K562 (cell line): ENCODE measurements at regions not wholly inside any gene's neighbourhood (a gene's known extent, or its start where the extent isn't known, plus 50 kb on each side); places are given as distances from the start of the nearest gene placed in this dataset.

Source experiments
- ATAC-seq: fragments of 200-7000 bp; cut with Tn5 transposase; 3 replicates; pipeline ENCODE4 v1.9.1; 2020; ENCODE audit warnings: moderate library complexity
- BruUV-seq: library from RNA; stranded (reverse); fragments of 400-500 nt; replicated peaks from 2 replicates; lab custom pipeline; 2021; lab: Mats Ljungman, UMichigan
- CTCF ChIA-PET: fragments of 300-600 bp; formaldehyde crosslinking; extraction: SDS; loops from one replicate; lab custom pipeline; 2021; ENCODE audit warnings: low intra/inter-chr PET ratio; lab: Yijun Ruan, JAX
- POLR2A ChIA-PET: fragments of 300-600, 350-650 bp; sonication (Branson Sonifier 250); formaldehyde crosslinking; extraction: SDS; loops from one replicate; lab custom pipeline; 2021; ENCODE audit warnings: antibody characterized with exemption, inconsistent platforms; lab: Yijun Ruan, JAX
- DNase-seq, 4 experiments: peaks; one replicate each; pipeline versions ENCODE4 v3.0.0 to v3.0.0-alpha.2; 2011 to 2018; ENCODE audit warnings: low spot score in 3 of 4, mixed read lengths in 3 of 4; ENCODE audit errors: extremely low read depth in 1 of 4
- FAIRE-seq: peaks from 2 replicates; lab custom pipeline; 2011; peaks lifted over from hg19 to GRCh38; lab: Jason Lieb, UNC
- H2AFZ ChIP-seq: 2 replicates; pipeline ENCODE4 v1.6.0; 2011; ENCODE audit warnings: low read depth, low read length, control low read depth, inconsistent platforms
- H3K27ac ChIP-seq: fragments of 200-600 bp; 3 replicates; pipeline ENCODE4 v1.8.0; 2011; ENCODE audit warnings: low read depth, mild to moderate bottlenecking, control low read depth, inconsistent platforms, low read length, moderate library complexity, mixed read lengths; ENCODE audit errors: extremely low read depth
- H3K27me3 ChIP-seq, 2 experiments: fragments of 300-600 bp in 1 of 2; 2 replicates in 1 of 2; 3 replicates in 1 of 2; pipeline versions ENCODE4 v1.6.0 to v1.8.0; 2011; ENCODE audit warnings: inconsistent platforms in 2 of 2, low read length in 2 of 2, mild to moderate bottlenecking in 1 of 2, mixed read lengths in 1 of 2, moderate library complexity in 1 of 2; ENCODE audit not compliant: control insufficient read depth in 2 of 2, insufficient read depth in 2 of 2
- H3K36me3 ChIP-seq: fragments of 300-600 bp; 3 replicates; pipeline ENCODE4 v1.8.0; 2011; ENCODE audit warnings: mild to moderate bottlenecking, low read length, inconsistent platforms; ENCODE audit not compliant: control insufficient read depth, insufficient read depth
- H3K4me1 ChIP-seq, 2 experiments: fragments of 200-600 bp in 1 of 2; replicated peaks in 1 of 2; 2 replicates in 1 of 2; 3 replicates in 1 of 2; pipeline versions ENCODE4 v1.5.1 to v1.8.0; 2011; ENCODE audit warnings: inconsistent platforms in 2 of 2, low read length in 2 of 2, mild to moderate bottlenecking in 1 of 2, mixed read lengths in 1 of 2, moderate library complexity in 1 of 2; ENCODE audit not compliant: control insufficient read depth in 2 of 2, insufficient read depth in 2 of 2
- H3K4me2 ChIP-seq: 2 replicates; pipeline ENCODE4 v1.6.1; 2011; ENCODE audit warnings: low read length, control low read depth, inconsistent platforms, mixed read lengths; ENCODE audit not compliant: insufficient read depth
- H3K4me3 ChIP-seq: fragments of 200-600 bp; sonication (generic), shearing (Covaris generic); 2 replicates; pipeline ENCODE4 v1.5.1; 2016; ENCODE audit warnings: control low read depth, inconsistent platforms
- H3K79me2 ChIP-seq: fragments of 200-600 bp; 3 replicates; pipeline ENCODE4 v1.8.0; 2011; ENCODE audit warnings: low read length, inconsistent platforms; ENCODE audit not compliant: control insufficient read depth, insufficient read depth
- H3K9ac ChIP-seq, 2 experiments: 2 replicates each; pipeline versions ENCODE4 v1.6.0 to v1.6.1; 2011; ENCODE audit warnings: low read depth in 2 of 2, low read length in 2 of 2, control low read depth in 1 of 2, inconsistent platforms in 1 of 2, mild to moderate bottlenecking in 1 of 2, mixed read lengths in 1 of 2; ENCODE audit not compliant: insufficient read depth in 1 of 2
- H3K9me1 ChIP-seq: one replicate; pipeline ENCODE4 v1.6.0; 2011; ENCODE audit warnings: inconsistent platforms, mild to moderate bottlenecking, low read length, moderate library complexity; ENCODE audit not compliant: control insufficient read depth, insufficient read depth
- H3K9me3 ChIP-seq: replicated peaks from 2 replicates; pipeline ENCODE4 v1.5.1; 2011; ENCODE audit warnings: low read depth, low read length, inconsistent platforms; ENCODE audit not compliant: control insufficient read depth, insufficient read depth
- H4K20me1 ChIP-seq: replicated peaks from 2 replicates; pipeline ENCODE4 v1.6.1; 2011; ENCODE audit warnings: low read length, inconsistent platforms, mixed read lengths; ENCODE audit not compliant: control insufficient read depth, insufficient read depth
- ATF4 ChIP-seq: fragments of 450-650 bp; formaldehyde crosslinking; IDR thresholded peaks from 2 replicates; pipeline ENCODE4 v1.4.0; 2022; ENCODE audit warnings: mild to moderate bottlenecking, moderate library complexity
- C11orf30 ChIP-seq: fragments of 450-650 bp; IDR thresholded peaks from 2 replicates; pipeline ENCODE4 v1.6.1; 2016; ENCODE audit warnings: low read depth, mild to moderate bottlenecking
- EHMT2 ChIP-seq: fragments of 450-650 bp; IDR thresholded peaks from 2 replicates; pipeline ENCODE4 v1.6.1; 2018; ENCODE audit warnings: antibody characterized with exemption
- HBP1 ChIP-seq: fragments of 450-650 bp; formaldehyde crosslinking; IDR thresholded peaks from 2 replicates; pipeline ENCODE4 v1.4.0; 2022; ENCODE audit warnings: missing genetic modification characterization
- HIVEP1 ChIP-seq: fragments of 250-450 bp; sonication (Bioruptor Pico); IDR thresholded peaks from 2 replicates; pipeline ENCODE4 v1.4.0; 2020; ENCODE audit warnings: mild to moderate bottlenecking
- HMG20A ChIP-seq: fragments of 450-650 bp; formaldehyde crosslinking; conservative IDR thresholded peaks from 2 replicates; pipeline ENCODE4 v1.4.0; 2020; ENCODE audit warnings: mild to moderate bottlenecking, mixed read lengths
- ILK ChIP-seq: fragments of 450-650 bp; IDR thresholded peaks from 2 replicates; pipeline ENCODE4 v1.6.1; 2016; ENCODE audit warnings: missing genetic modification characterization, low read depth, mild to moderate bottlenecking, missing compliant biosample characterization, moderate library complexity, borderline replicate concordance
- MAFF ChIP-seq: IDR thresholded peaks from 2 replicates; pipeline ENCODE4 v1.6.1; 2012; ENCODE audit warnings: low read length, improper control_type of control experiment
- MAFG ChIP-seq: fragments of 450-650 bp; conservative IDR thresholded peaks from 2 replicates; pipeline ENCODE4 v1.6.1; 2016; ENCODE audit warnings: missing genetic modification characterization, missing compliant biosample characterization
- MAFK ChIP-seq: IDR thresholded peaks from 2 replicates; pipeline ENCODE4 v1.6.1; 2011; ENCODE audit warnings: low read length, improper control_type of control experiment
- MEIS2 ChIP-seq: fragments of 450-650 bp; IDR thresholded peaks from 2 replicates; pipeline ENCODE4 v1.6.1; 2014; ENCODE audit warnings: mild to moderate bottlenecking; ENCODE audit not compliant: partially characterized antibody
- MITF ChIP-seq: IDR thresholded peaks from 2 replicates; pipeline ENCODE4 v1.6.1; 2014; ENCODE audit warnings: antibody characterized with exemption
- NUFIP1 ChIP-seq: fragments of 450-650 bp; IDR thresholded peaks from 2 replicates; pipeline ENCODE4 v1.6.1; 2018; ENCODE audit not compliant: partially characterized antibody
- PURB ChIP-seq: sonication (generic); formaldehyde crosslinking; IDR thresholded peaks from 2 replicates; pipeline ENCODE4 v1.9.0; 2021; ENCODE audit warnings: low read depth, mild to moderate bottlenecking, missing genetic modification reagents
- SAFB ChIP-seq: fragments of 200-400 bp; formaldehyde crosslinking; IDR thresholded peaks from 2 replicates; pipeline ENCODE4 v1.6.1; 2017; ENCODE audit warnings: low read depth, low read length, borderline replicate concordance
- SMARCA4 ChIP-seq: fragments of 450-650 bp; IDR thresholded peaks from 2 replicates; pipeline ENCODE4 v1.6.1; 2016
- SNAPC5 ChIP-seq: fragments of 250-450 bp; sonication (Bioruptor Pico); IDR thresholded peaks from 2 replicates; pipeline ENCODE4 v1.8.0; 2021; ENCODE audit warnings: moderate library complexity, mild to moderate bottlenecking, inconsistent platforms
- THAP7 ChIP-seq: fragments of 250-450 bp; sonication (Bioruptor Pico); IDR thresholded peaks from 2 replicates; pipeline ENCODE4 v1.5.0; 2021
- ZNF140 ChIP-seq: fragments of 250-450 bp; sonication (Bioruptor Pico); IDR thresholded peaks from 2 replicates; pipeline ENCODE4 v1.8.0; 2021; ENCODE audit warnings: moderate library complexity, mild to moderate bottlenecking, inconsistent platforms
- ZNF316 ChIP-seq: fragments of 450-650 bp; IDR thresholded peaks from 2 replicates; pipeline ENCODE4 v1.6.1; 2016
- ZNF384 ChIP-seq: IDR thresholded peaks from 2 replicates; pipeline ENCODE4 v1.6.1; 2012; ENCODE audit warnings: low read depth, low read length, improper control_type of control experiment
- ZNF589 ChIP-seq: fragments of 200-800 bp; sonication (Bioruptor generic); IDR thresholded peaks from 2 replicates; pipeline ENCODE4 v1.6.1; 2016; ENCODE audit warnings: low read depth, missing genetic modification characterization, missing compliant biosample characterization
- ZSCAN32 ChIP-seq: fragments of 450-650 bp; formaldehyde crosslinking; IDR thresholded peaks from 2 replicates; pipeline ENCODE4 v1.4.0; 2020; ENCODE audit warnings: mild to moderate bottlenecking, moderate library complexity
- WGBS: fragments of 100-300 bp; shearing (Covaris generic); methylation state at CpG from one replicate; pipeline ENCODE4 v1.1.6; 2016; ENCODE audit warnings: low coverage, mixed read lengths; ENCODE audit not compliant: insufficient coverage; ENCODE audit errors: missing lambda C conversion rate; 5-methylcytosine and 5-hydroxymethylcytosine counted together
- in situ Hi-C: fragments of 300-500 bp; cut with MboI; formaldehyde crosslinking; loops from 4 replicates; pipeline ENCODE4 v1.15.0; 2018; ENCODE audit warnings: inconsistent platforms, mixed read lengths
- intact Hi-C: fragments of 100-400 bp; cut with micrococcal nuclease; formaldehyde crosslinking; loops from 2 replicates; pipeline ENCODE4 v1.14.2; 2022

- H3K79me2 ChIP-seq = no peaks in the 10 kb centered on the region
- no peak overlapping the region for H2AFZ ChIP-seq
- no peaks in the 10 kb centered on the region for H3K4me1 ChIP-seq
- H3K27me3 ChIP-seq = no peaks in the 10 kb centered on the region
- intact Hi-C loops = no loop called here
- WGBS = 8% methylated on average over 3 of the region's 3 CpGs
- ChIA-PET POLR2A (no interaction called here), CTCF (no interaction called here)
- FAIRE-seq = no peak
- no peaks in the 10 kb centered on the region; the same call in 1 of the 2 replicates for H3K9me3 ChIP-seq
- no peak for ATAC-seq
- no TSS peak for BruUV-seq
- H4K20me1 ChIP-seq = no peaks in the 10 kb centered on the region
- no peak overlapping the region for H3K27ac ChIP-seq
- in situ Hi-C loops = no loop called here
- H3K9me1 ChIP-seq = no peaks in the 10 kb centered on the region
- no peak overlapping the region for H3K4me3 ChIP-seq
- H3K9ac ChIP-seq = no peak overlapping the region
- H3K36me3 ChIP-seq = no peaks in the 10 kb centered on the region
- DNase-seq = no peak
- H3K4me2 ChIP-seq = no peak overlapping the region
- TF ChIP-seq ILK (tag) (no peak), ZNF140 (CRISPR knock-in tag) (no peak), HIVEP1 (CRISPR knock-in tag) (no peak), MITF (no peak), MAFG (tag) (peak; percentile 54), PURB (no peak), ZSCAN32 (CRISPR knock-in tag) (no peak), SNAPC5 (CRISPR knock-in tag) (no peak), MAFF (peak; percentile 80), SAFB (no peak), ATF4 (CRISPR knock-in tag) (no peak), NUFIP1 (no peak), MAFK (peak; percentile 75), ZNF316 (peak; percentile 77), HMG20A (CRISPR knock-in tag) (no peak), ZNF589 (CRISPR knock-in tag) (no peak), C11orf30 (peak; percentile 50; the same call in 1 of the 2 replicates), MEIS2 (no peak), EHMT2 (no peak), HBP1 (CRISPR knock-in tag) (no peak), SMARCA4 (no peak), THAP7 (CRISPR knock-in tag) (no peak), ZNF384 (no peak)
Observed at GRCh38 chr6:77322604-77323003, 140.7 kb downstream of the HTR1B start.
